ENCODE measurements at regions not wholly inside any gene's neighbourhood (a gene's known extent, or its start where the extent isn't known, plus 50 kb on each side); places are given as distances from the start of the nearest gene placed in this dataset.

DNA sequence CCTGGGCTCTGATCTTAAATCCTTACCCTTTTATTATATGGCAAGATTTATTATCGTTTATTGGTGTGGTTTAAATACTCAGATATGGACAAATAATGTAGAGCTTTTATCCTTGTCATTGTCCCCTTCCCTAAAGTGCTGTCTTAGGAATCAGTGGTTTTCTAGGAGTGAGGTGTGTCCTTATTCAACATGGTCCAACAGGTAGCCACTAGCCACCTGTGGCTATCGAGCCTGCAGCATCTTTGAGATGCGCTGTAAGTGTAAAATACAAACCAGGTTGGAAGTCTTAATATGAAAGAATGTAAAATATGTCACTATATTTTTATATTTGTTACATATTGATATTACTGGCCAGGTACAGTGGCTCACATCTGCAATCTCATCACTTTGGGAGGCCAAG is 82.4 kb upstream of the BASP1 start:
- CTCF ChIA-PET = interaction anchor here in 1 of 2 donors (0.5 kb wide), 1 partner anchor 90 kb away, joined by 4 read pairs; no protein-coding TSS in a partner anchor
- Mint-ChIP-seq H3K36me3 (no peaks in the 10 kb centered on the region), H3K27ac (no peak overlapping the region), H3K9me3 (no peaks in the 10 kb centered on the region), H3K4me1 (peaks cover 4 to 10% (median 7%) of the 10 kb centered on the region in 3 donors), H3K4me3 (no peak overlapping the region), H3K27me3 (peaks cover 5 to 10% of the 10 kb centered on the region in 2 donors)
- Histone ChIP-seq H3K9me3 (no peaks in the 10 kb centered on the region), H3K4me3 (ENCODE audit: control insufficient read depth in 1 of 2, extremely low read depth in 1 of 2, low read length in 1 of 2) (no peak overlapping the region), H3K27me3 (replicated peaks in 1 of 2; ENCODE audit: control insufficient read depth in 2 of 2, extremely low read depth in 1 of 2, insufficient read depth in 2 of 2, low read length in 1 of 2) (no peaks in the 10 kb centered on the region), H3K36me3 (ENCODE audit: control insufficient read depth in 2 of 2, extremely low read depth in 1 of 2, insufficient read depth in 1 of 2, low read length in 1 of 2) (no peaks in the 10 kb centered on the region), H3K27ac (ENCODE audit: low read length) (no peak overlapping the region), H3K4me1 (ENCODE audit: control insufficient read depth in 1 of 2, extremely low read depth in 1 of 2, insufficient read depth in 2 of 2, low read length in 2 of 2) (no peaks in the 10 kb centered on the region)
- no peak for ATAC-seq (replicated peaks in 1 of 4)
- WGBS (ENCODE audit: insufficient coverage) = 100% methylated on average over 1 of the region's 3 CpGs
- POLR2A ChIA-PET = no interaction called here
- DNase-seq = no peak

GRCh38 chr5:17143335-17143734 is 74.1 kb upstream of the BASP1 start:
- 91% methylated on average over 4 of the region's 7 CpGs for WGBS (ENCODE audit: insufficient coverage)
- H3K4me1 ChIP-seq (ENCODE audit: control insufficient read depth in 1 of 2, extremely low read depth in 1 of 2, insufficient read depth in 2 of 2, low read length in 2 of 2) = no peaks in the 10 kb centered on the region
- H3K9me3 ChIP-seq = no peaks in the 10 kb centered on the region
- no peaks in the 10 kb centered on the region for H3K36me3 ChIP-seq (ENCODE audit: control insufficient read depth in 2 of 2, extremely low read depth in 1 of 2, insufficient read depth in 1 of 2, low read length in 1 of 2)
- Mint-ChIP-seq H3K27ac (no peak overlapping the region), H3K4me3 (no peak overlapping the region), H3K27me3 (peaks cover 0 to 4% of the 10 kb centered on the region in 2 donors), H3K9me3 (no peaks in the 10 kb centered on the region), H3K36me3 (no peaks in the 10 kb centered on the region), H3K4me1 (no peaks in the 10 kb centered on the region)
- DNase-seq (no peak), ATAC-seq (replicated peaks in 1 of 4) (no peak)
- CTCF ChIA-PET = interaction anchor here in 1 of 2 donors (0.5 kb wide), 1 partner anchor 55 kb away, joined by 3 read pairs; no protein-coding TSS in a partner anchor
- H3K4me3 ChIP-seq (ENCODE audit: control insufficient read depth in 1 of 2, extremely low read depth in 1 of 2, low read length in 1 of 2) = no peak overlapping the region
- no peaks in the 10 kb centered on the region for H3K27me3 ChIP-seq (replicated peaks in 1 of 2; ENCODE audit: control insufficient read depth in 2 of 2, extremely low read depth in 1 of 2, insufficient read depth in 2 of 2, low read length in 1 of 2)
- H3K27ac ChIP-seq (ENCODE audit: low read length) = no peak overlapping the region
- POLR2A ChIA-PET = no interaction called here

- ChIA-PET CTCF (no interaction called here), POLR2A (no interaction called here)
- H3K27me3 ChIP-seq (replicated peaks in 1 of 2; ENCODE audit: control insufficient read depth in 2 of 2, extremely low read depth in 1 of 2, insufficient read depth in 2 of 2, low read length in 1 of 2) = no peaks in the 10 kb centered on the region
- no peaks in the 10 kb centered on the region for H3K9me3 ChIP-seq
- no peak overlapping the region for H3K4me3 Mint-ChIP-seq
- ATAC-seq (replicated peaks in 1 of 4) (no peak), DNase-seq (no peak)
- H3K27ac Mint-ChIP-seq = no peak overlapping the region
- H3K9me3 Mint-ChIP-seq = no peaks in the 10 kb centered on the region
- H3K4me1 Mint-ChIP-seq = no peaks in the 10 kb centered on the region
- no peak overlapping the region for H3K4me3 ChIP-seq (ENCODE audit: control insufficient read depth in 1 of 2, extremely low read depth in 1 of 2, low read length in 1 of 2)
- H3K4me1 ChIP-seq (ENCODE audit: control insufficient read depth in 1 of 2, extremely low read depth in 1 of 2, insufficient read depth in 2 of 2, low read length in 2 of 2) = no peaks in the 10 kb centered on the region
- WGBS (ENCODE audit: insufficient coverage) = 80% methylated on average over 1 of the region's 5 CpGs
- peaks cover 0 to 4% of the 10 kb centered on the region in 2 donors for H3K27me3 Mint-ChIP-seq
- H3K27ac ChIP-seq (ENCODE audit: low read length) = no peak overlapping the region
- H3K36me3 ChIP-seq (ENCODE audit: control insufficient read depth in 2 of 2, extremely low read depth in 1 of 2, insufficient read depth in 1 of 2, low read length in 1 of 2) = no peaks in the 10 kb centered on the region
- H3K36me3 Mint-ChIP-seq = no peaks in the 10 kb centered on the region
Observed at GRCh38 chr5:17146280-17146841, 71.1 kb upstream of the BASP1 start.

GRCh38 chr5:17147170-17147569 is 70.3 kb upstream of the BASP1 start:
- H3K27ac Mint-ChIP-seq = no peak overlapping the region
- DNase-seq = no peak
- no peaks in the 10 kb centered on the region for H3K4me1 ChIP-seq (ENCODE audit: control insufficient read depth in 1 of 2, extremely low read depth in 1 of 2, insufficient read depth in 2 of 2, low read length in 2 of 2)

DNA sequence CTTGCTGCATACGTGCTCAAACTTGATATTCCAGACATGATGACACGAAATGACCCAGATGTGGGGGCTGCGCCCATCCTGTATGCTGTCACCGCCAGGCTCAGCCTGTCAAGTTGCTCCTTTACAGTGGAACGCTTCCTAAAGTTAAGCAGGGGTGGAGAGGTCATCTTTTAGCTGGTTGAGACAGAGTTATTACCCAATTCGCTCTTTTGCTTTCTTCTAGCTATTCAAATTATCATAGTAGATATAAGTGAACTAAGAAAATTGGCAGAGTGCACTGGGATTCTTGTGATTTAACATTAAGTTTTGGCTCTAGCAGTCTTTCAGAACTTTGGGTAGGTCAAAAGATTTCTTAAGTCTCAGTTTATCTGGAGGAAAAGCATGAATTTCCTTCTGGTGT is 69.8 kb upstream of the BASP1 start:
- ATAC-seq (replicated peaks in 1 of 4) = no peak
- CTCF ChIA-PET = no interaction called here

More at GRCh38 chr5:17147170-17147569, 70.3 kb upstream of the BASP1 start:
- CTCF ChIA-PET = no interaction called here
- no peak for ATAC-seq (replicated peaks in 1 of 4)
- no peaks in the 10 kb centered on the region for H3K9me3 Mint-ChIP-seq
- H3K4me3 Mint-ChIP-seq = no peak overlapping the region
- H3K27me3 ChIP-seq (replicated peaks in 1 of 2; ENCODE audit: control insufficient read depth in 2 of 2, extremely low read depth in 1 of 2, insufficient read depth in 2 of 2, low read length in 1 of 2) = no peaks in the 10 kb centered on the region
- H3K27ac ChIP-seq (ENCODE audit: low read length) = no peak overlapping the region
- no peaks in the 10 kb centered on the region for H3K36me3 ChIP-seq (ENCODE audit: control insufficient read depth in 2 of 2, extremely low read depth in 1 of 2, insufficient read depth in 1 of 2, low read length in 1 of 2)
- no peaks in the 10 kb centered on the region for H3K9me3 ChIP-seq
- H3K4me1 Mint-ChIP-seq = no peaks in the 10 kb centered on the region
- H3K4me3 ChIP-seq (ENCODE audit: control insufficient read depth in 1 of 2, extremely low read depth in 1 of 2, low read length in 1 of 2) = no peak overlapping the region
- H3K27me3 Mint-ChIP-seq = peaks cover 0 to 4% of the 10 kb centered on the region in 2 donors
- no peaks in the 10 kb centered on the region for H3K36me3 Mint-ChIP-seq
- POLR2A ChIA-PET = no interaction called here
- 98% methylated on average over 8 of the region's 9 CpGs for WGBS (ENCODE audit: insufficient coverage)

DNA sequence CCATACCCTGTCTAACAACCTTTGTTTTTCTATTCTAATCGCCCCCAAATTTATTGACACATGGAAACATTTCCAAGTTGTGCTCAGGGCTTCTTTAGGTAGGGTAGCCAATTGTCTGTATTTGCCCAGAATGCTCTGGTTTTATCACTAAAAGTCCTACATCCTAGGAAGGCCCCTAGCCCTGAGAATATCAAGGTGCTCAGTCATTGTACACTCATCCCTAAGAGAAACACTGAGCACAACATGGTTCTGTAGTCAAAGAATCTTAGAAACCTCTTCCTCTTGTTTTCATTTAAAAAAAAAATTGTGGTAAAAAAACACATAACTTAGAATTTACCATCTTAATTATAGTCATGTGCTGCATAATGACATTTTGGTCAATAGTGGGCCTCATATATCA is 69.0 kb upstream of the BASP1 start:
- Histone ChIP-seq H3K4me1 (ENCODE audit: control insufficient read depth in 1 of 2, extremely low read depth in 1 of 2, insufficient read depth in 2 of 2, low read length in 2 of 2) (no peaks in the 10 kb centered on the region), H3K9me3 (no peaks in the 10 kb centered on the region), H3K27ac (ENCODE audit: low read length) (no peak overlapping the region), H3K36me3 (ENCODE audit: control insufficient read depth in 2 of 2, extremely low read depth in 1 of 2, insufficient read depth in 1 of 2, low read length in 1 of 2) (no peaks in the 10 kb centered on the region), H3K27me3 (replicated peaks in 1 of 2; ENCODE audit: control insufficient read depth in 2 of 2, extremely low read depth in 1 of 2, insufficient read depth in 2 of 2, low read length in 1 of 2) (no peaks in the 10 kb centered on the region), H3K4me3 (ENCODE audit: control insufficient read depth in 1 of 2, extremely low read depth in 1 of 2, low read length in 1 of 2) (no peak overlapping the region)
- no peaks in the 10 kb centered on the region for H3K9me3 Mint-ChIP-seq
- no peaks in the 10 kb centered on the region for H3K36me3 Mint-ChIP-seq
- DNase-seq (no peak), ATAC-seq (replicated peaks in 1 of 4) (no peak)
- no peaks in the 10 kb centered on the region for H3K4me1 Mint-ChIP-seq
- peaks cover 0 to under 1% of the 10 kb centered on the region in 2 donors for H3K27me3 Mint-ChIP-seq
- ChIA-PET CTCF (no interaction called here), POLR2A (no interaction called here)
- no peak overlapping the region for H3K27ac Mint-ChIP-seq
- WGBS (ENCODE audit: insufficient coverage) = 71% methylated on average over 1 of the region's 1 CpG
- H3K4me3 Mint-ChIP-seq = no peak overlapping the region

More for the DNA sequence above, 69.8 kb upstream of the BASP1 start:
- Mint-ChIP-seq H3K4me1 (no peaks in the 10 kb centered on the region), H3K27me3 (peaks cover 0 to 4% of the 10 kb centered on the region in 2 donors), H3K4me3 (no peak overlapping the region), H3K36me3 (no peaks in the 10 kb centered on the region), H3K27ac (no peak overlapping the region), H3K9me3 (no peaks in the 10 kb centered on the region)
- POLR2A ChIA-PET = no interaction called here
- H3K4me3 ChIP-seq (ENCODE audit: control insufficient read depth in 1 of 2, extremely low read depth in 1 of 2, low read length in 1 of 2) = no peak overlapping the region
- DNase-seq = no peak
- no peaks in the 10 kb centered on the region for H3K27me3 ChIP-seq (replicated peaks in 1 of 2; ENCODE audit: control insufficient read depth in 2 of 2, extremely low read depth in 1 of 2, insufficient read depth in 2 of 2, low read length in 1 of 2)
- no peaks in the 10 kb centered on the region for H3K4me1 ChIP-seq (ENCODE audit: control insufficient read depth in 1 of 2, extremely low read depth in 1 of 2, insufficient read depth in 2 of 2, low read length in 2 of 2)
- no peak overlapping the region for H3K27ac ChIP-seq (ENCODE audit: low read length)
- H3K9me3 ChIP-seq = no peaks in the 10 kb centered on the region
- no peaks in the 10 kb centered on the region for H3K36me3 ChIP-seq (ENCODE audit: control insufficient read depth in 2 of 2, extremely low read depth in 1 of 2, insufficient read depth in 1 of 2, low read length in 1 of 2)
- 75% methylated on average over 4 of the region's 6 CpGs for WGBS (ENCODE audit: insufficient coverage)

DNA sequence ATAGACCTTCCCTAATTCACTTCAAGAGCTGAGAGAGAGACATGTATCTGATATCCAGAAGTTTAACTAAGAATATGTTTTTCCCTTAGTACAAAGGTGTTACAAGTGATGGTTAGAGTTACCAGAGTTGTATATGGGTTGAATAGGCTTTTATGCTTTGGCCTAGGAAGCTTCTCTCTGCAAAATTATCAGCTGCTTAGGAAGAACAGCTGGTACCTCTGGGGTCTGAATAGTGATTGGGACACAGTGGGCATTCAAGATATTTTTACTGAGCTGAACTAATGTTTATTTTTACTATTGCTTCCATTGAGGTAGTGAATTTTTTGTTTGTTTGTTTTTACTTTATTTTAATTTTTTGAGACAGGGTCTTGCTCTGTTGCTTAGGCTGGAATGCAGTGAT is 67.6 kb upstream of the BASP1 start:
- no peaks in the 10 kb centered on the region for H3K4me1 Mint-ChIP-seq
- Histone ChIP-seq H3K27me3 (replicated peaks in 1 of 2; ENCODE audit: control insufficient read depth in 2 of 2, extremely low read depth in 1 of 2, insufficient read depth in 2 of 2, low read length in 1 of 2) (no peaks in the 10 kb centered on the region), H3K4me3 (ENCODE audit: control insufficient read depth in 1 of 2, extremely low read depth in 1 of 2, low read length in 1 of 2) (no peak overlapping the region), H3K36me3 (ENCODE audit: control insufficient read depth in 2 of 2, extremely low read depth in 1 of 2, insufficient read depth in 1 of 2, low read length in 1 of 2) (no peaks in the 10 kb centered on the region), H3K9me3 (no peaks in the 10 kb centered on the region), H3K27ac (ENCODE audit: low read length) (no peak overlapping the region), H3K4me1 (ENCODE audit: control insufficient read depth in 1 of 2, extremely low read depth in 1 of 2, insufficient read depth in 2 of 2, low read length in 2 of 2) (no peaks in the 10 kb centered on the region)
- no peaks in the 10 kb centered on the region for H3K9me3 Mint-ChIP-seq
- no peaks in the 10 kb centered on the region for H3K27me3 Mint-ChIP-seq
- ATAC-seq (replicated peaks in 1 of 4) (no peak), DNase-seq (no peak)
- no peak overlapping the region for H3K4me3 Mint-ChIP-seq
- H3K27ac Mint-ChIP-seq = no peak overlapping the region
- ChIA-PET POLR2A (no interaction called here), CTCF (interaction anchor here in 1 of 2 donors (0.6 kb wide), 1 partner anchor 8 kb away, joined by 3 read pairs; no protein-coding TSS in a partner anchor)
- H3K36me3 Mint-ChIP-seq = no peaks in the 10 kb centered on the region
